ENCODE measurements at regions not wholly inside any gene's neighbourhood (a gene's known extent, or its start where the extent isn't known, plus 50 kb on each side); places are given as distances from the start of the nearest gene placed in this dataset.

DNA sequence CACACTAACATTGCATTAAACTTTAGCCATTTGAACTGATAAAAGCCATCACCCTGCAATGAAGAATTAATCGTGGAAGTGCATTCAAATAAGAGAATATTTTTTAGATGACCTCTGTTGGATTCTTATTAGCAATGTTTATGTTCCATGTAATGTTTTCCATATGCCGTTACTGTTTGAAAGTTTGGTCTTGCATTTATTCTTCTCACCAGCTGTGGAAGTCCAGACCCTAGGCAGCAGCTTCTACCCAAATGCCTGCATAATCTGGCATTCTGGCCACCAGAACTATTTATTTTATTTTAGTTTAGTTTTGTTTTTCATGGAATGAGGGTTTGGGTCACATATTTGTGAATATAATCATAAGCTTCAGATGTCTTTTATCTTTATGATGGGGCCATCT is 140.4 kb downstream of the SAMD5 start:
- Histone ChIP-seq H3K4me3 (no peak overlapping the region), H3K36me3 (no peaks in the 10 kb centered on the region), H3K9me3 (no peaks in the 10 kb centered on the region), H3K27ac (no peak overlapping the region), H3K4me1 (peaks cover 0 to 16% (median 12%) of the 10 kb centered on the region in 9 donors), H3K27me3 (no peaks in the 10 kb centered on the region)
- intact Hi-C loops (cut with DNase I) = loop anchor here in 1 of 10 donors (10.0 kb wide), 1 partner anchor 326 kb away; no protein-coding TSS in a partner anchor
- 68 to 74% methylated on average over 2 of the region's 2 CpGs for WGBS, 2 donors
- no peak for TF ChIP-seq CTCF (IDR thresholded peaks at IDR 0.05)
- DNase-seq (no peak), ATAC-seq (no peak)

- intact Hi-C loops (cut with DNase I) = loop anchor here (2.0 to 10.0 kb wide), 5 partner anchors 141 to 513 kb away; partner anchors contain the start of gene SAMD5 (in 6 of the 10)
- Histone ChIP-seq H3K4me3 (no peak overlapping the region), H3K9me3 (no peaks in the 10 kb centered on the region), H3K4me1 (peaks cover 0 to 16% (median 12%) of the 10 kb centered on the region in 9 donors), H3K36me3 (no peaks in the 10 kb centered on the region), H3K27ac (peak overlapping the region in 1 of 10 donors; percentile 28), H3K27me3 (no peaks in the 10 kb centered on the region)
- 53 to 56% methylated on average over 6 of the region's 6 CpGs for WGBS, 2 donors
- DNase-seq (peak; percentile 19 to 28), ATAC-seq (peak; percentile 71 to 96 (median 85))
- TF ChIP-seq CTCF (IDR thresholded peaks at IDR 0.05) = peak in 7 of 9 donors; percentile 33 to 59 (median 44)
Measured at GRCh38 chr6:147651249-147652063, 143.0 kb downstream of the SAMD5 start.

DNA sequence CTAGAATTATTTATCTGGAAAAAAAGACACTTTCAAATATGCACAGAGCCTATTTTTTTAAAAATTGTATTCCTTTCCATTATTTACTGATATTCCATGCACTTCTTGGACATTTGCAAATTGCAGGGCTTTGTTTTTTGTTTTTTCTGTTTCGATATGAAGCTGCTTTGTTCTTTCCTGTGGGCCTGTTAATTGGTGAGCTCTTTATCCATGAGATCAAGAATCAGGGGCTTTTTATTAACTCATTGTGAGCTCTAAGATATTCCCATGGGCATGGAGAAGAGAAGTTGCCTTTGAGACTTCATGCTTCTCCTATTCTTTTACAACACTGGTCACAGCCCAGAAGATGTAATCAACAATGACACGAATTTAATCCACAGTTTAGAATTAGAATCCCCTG is 145.1 kb downstream of the SAMD5 start:
- H3K27ac ChIP-seq = no peak overlapping the region
- no peak overlapping the region for H3K4me3 ChIP-seq
- peaks cover 0 to 16% (median 12%) of the 10 kb centered on the region in 9 donors for H3K4me1 ChIP-seq
- TF ChIP-seq CTCF (IDR thresholded peaks at IDR 0.05) = no peak
- no peaks in the 10 kb centered on the region for H3K27me3 ChIP-seq
- H3K36me3 ChIP-seq = no peaks in the 10 kb centered on the region
- DNase-seq = no peak
- no peaks in the 10 kb centered on the region for H3K9me3 ChIP-seq
- intact Hi-C loops (cut with DNase I) = loop anchor here in 6 of 10 donors (5.0 to 10.0 kb wide), 2 partner anchors 146 to 511 kb away; partner anchors contain the start of gene SAMD5 (in 5 of the 6)
- ATAC-seq = no peak
- 74 to 76% methylated on average over 2 of the region's 2 CpGs for WGBS, 2 donors

DNA sequence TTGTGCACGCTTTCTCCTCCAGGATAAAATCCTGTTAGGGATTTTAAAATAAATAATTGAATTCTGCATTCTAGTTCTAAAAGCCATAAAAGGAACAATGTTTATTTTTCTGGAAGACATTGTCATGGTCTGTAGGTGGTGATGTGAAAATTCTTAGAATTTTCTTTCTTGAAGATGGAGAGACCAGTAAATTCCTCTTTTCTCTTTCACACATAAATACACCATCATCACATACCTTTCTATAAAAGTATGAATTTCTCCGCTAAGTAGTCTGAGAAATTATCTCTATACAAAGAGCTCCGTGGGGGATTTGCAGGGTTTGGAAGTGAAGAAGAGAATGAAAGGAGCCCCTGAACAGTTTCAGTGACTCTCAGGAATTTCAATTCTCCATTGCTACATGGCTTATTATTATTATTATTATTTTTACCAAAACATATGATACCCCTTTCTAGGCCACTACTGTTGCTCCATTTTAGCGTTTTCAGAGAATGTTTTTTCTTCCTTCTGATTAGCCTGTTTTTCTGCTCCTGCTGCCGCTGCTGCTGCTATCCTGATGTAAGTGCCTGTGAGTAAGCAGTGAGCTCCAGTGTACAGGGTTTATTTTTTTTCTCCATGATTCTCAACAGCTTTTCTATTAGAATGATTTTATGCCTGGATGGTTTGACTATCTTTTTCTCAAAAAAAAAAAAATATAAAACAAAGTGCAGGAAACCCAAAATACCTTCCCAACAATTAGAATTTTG is 145.8 kb downstream of the SAMD5 start:
- Histone ChIP-seq H3K9me3 (no peaks in the 10 kb centered on the region), H3K36me3 (no peaks in the 10 kb centered on the region), H3K27me3 (no peaks in the 10 kb centered on the region), H3K4me3 (no peak overlapping the region), H3K4me1 (peaks cover 0 to 16% (median 12%) of the 10 kb centered on the region in 9 donors), H3K27ac (no peak overlapping the region)
- ATAC-seq (no peak), DNase-seq (no peak)
- intact Hi-C loops (cut with DNase I) = loop anchor here in 6 of 10 donors (5.0 to 10.0 kb wide), 2 partner anchors 147 to 511 kb away; partner anchors contain the start of gene SAMD5 (in 5 of the 6)
- TF ChIP-seq CTCF (IDR thresholded peaks at IDR 0.05) = no peak
- WGBS, 2 donors = 69 to 79% methylated on average over 5 of the region's 5 CpGs

Measured in heart right ventricle (tissue), 16 donors.